Mucosa of rectum (tissue), 2 donors: ENCODE measurements at regions not wholly inside any gene's neighbourhood (a gene's known extent, or its start where the extent isn't known, plus 50 kb on each side); places are given as distances from the start of the nearest gene placed in this dataset.
"Not testable (repeated sequence)": the region's sequence is repeated elsewhere in the genome, so short reads cannot be mapped to it uniquely, and the experiment has no call there.

Experiments
- H3K27ac ChIP-seq, 2 donors: one replicate each; pipeline ENCODE4 v1.7.0; 2013; ENCODE audit warnings: inconsistent platforms in 2 of 2, low read depth in 2 of 2, low read length in 2 of 2
- H3K27me3 ChIP-seq, 2 donors: one replicate each; pipeline ENCODE4 v1.7.0; 2013; ENCODE audit warnings: low read length in 2 of 2; ENCODE audit not compliant: control insufficient read depth in 2 of 2, insufficient read depth in 2 of 2
- H3K36me3 ChIP-seq, 2 donors: one replicate each; pipeline ENCODE4 v1.7.0; 2013; ENCODE audit warnings: low read length in 2 of 2; ENCODE audit not compliant: control insufficient read depth in 2 of 2, insufficient read depth in 2 of 2
- H3K4me1 ChIP-seq, 2 donors: one replicate each; pipeline ENCODE4 v1.7.0; 2013; ENCODE audit warnings: low read length in 2 of 2, mild to moderate bottlenecking in 1 of 2; ENCODE audit not compliant: control insufficient read depth in 2 of 2, insufficient read depth in 2 of 2
- H3K4me3 ChIP-seq, 2 donors: one replicate each; pipeline ENCODE4 v1.7.0; 2013; ENCODE audit warnings: low read length in 2 of 2
- H3K9ac ChIP-seq, 2 donors: one replicate each; pipeline ENCODE4 v1.7.0; 2013; ENCODE audit warnings: low read length in 2 of 2, low read depth in 1 of 2, mild to moderate bottlenecking in 1 of 2
- H3K9me3 ChIP-seq, 2 donors: one replicate each; pipeline ENCODE4 v1.7.0; 2013; ENCODE audit warnings: low read length in 2 of 2; ENCODE audit not compliant: control insufficient read depth in 2 of 2
- donor health status: healthy.
- donor health status: Normal muscosa, but diverticular disease.

- H3K9ac ChIP-seq: no peak overlapping the region
- no peak overlapping the region for H3K27ac ChIP-seq
- no peaks in the 10 kb centered on the region for H3K9me3 ChIP-seq
- H3K36me3 ChIP-seq: no peaks in the 10 kb centered on the region
- H3K27me3 ChIP-seq: no peaks in the 10 kb centered on the region
- H3K4me3 ChIP-seq: no peak overlapping the region
- no peaks in the 10 kb centered on the region for H3K4me1 ChIP-seq
Measured at GRCh38 chr9:6106711-6107339, 91.4 kb upstream of the RANBP6 start.

GRCh38 chr9:6105738-6106137, 90.3 kb upstream of the RANBP6 start:
- Histone ChIP-seq H3K4me1 (no peaks in the 10 kb centered on the region), H3K36me3 (no peaks in the 10 kb centered on the region), H3K27ac (no peak overlapping the region), H3K4me3 (no peak overlapping the region), H3K9ac (no peak overlapping the region), H3K9me3 (no peaks in the 10 kb centered on the region), H3K27me3 (no peaks in the 10 kb centered on the region)

- not testable (repeated sequence) for H3K27me3 ChIP-seq, H3K4me1 ChIP-seq, H3K9ac ChIP-seq, H3K36me3 ChIP-seq, H3K27ac ChIP-seq, H3K4me3 ChIP-seq, H3K9me3 ChIP-seq
Measured at GRCh38 chr9:6104406-6104805, 89.0 kb upstream of the RANBP6 start.

GRCh38 chr9:6103911-6104310, 88.5 kb upstream of the RANBP6 start:
- H3K9me3 ChIP-seq, H3K9ac ChIP-seq: not testable (repeated sequence)

GRCh38 chr9:6102336-6102987, 87.0 kb upstream of the RANBP6 start:
- not testable (repeated sequence) for H3K9ac ChIP-seq, H3K4me3 ChIP-seq, H3K4me1 ChIP-seq, H3K9me3 ChIP-seq, H3K36me3 ChIP-seq, H3K27ac ChIP-seq, H3K27me3 ChIP-seq

More at GRCh38 chr9:6103911-6104310, 88.5 kb upstream of the RANBP6 start:
- H3K27ac ChIP-seq, H3K27me3 ChIP-seq, H3K4me3 ChIP-seq, H3K4me1 ChIP-seq, H3K36me3 ChIP-seq: not testable (repeated sequence)

- not testable (repeated sequence) for H3K9me3 ChIP-seq
Measured at GRCh38 chr9:6101725-6102124, 86.3 kb upstream of the RANBP6 start.

GRCh38 chr9:6099346-6099745, 83.9 kb upstream of the RANBP6 start:
- not testable (repeated sequence) for H3K36me3 ChIP-seq, H3K27me3 ChIP-seq, H3K9ac ChIP-seq, H3K4me1 ChIP-seq, H3K27ac ChIP-seq, H3K9me3 ChIP-seq, H3K4me3 ChIP-seq

More at GRCh38 chr9:6101725-6102124, 86.3 kb upstream of the RANBP6 start:
- not testable (repeated sequence) for H3K4me3 ChIP-seq, H3K9ac ChIP-seq, H3K27ac ChIP-seq, H3K36me3 ChIP-seq, H3K4me1 ChIP-seq, H3K27me3 ChIP-seq

- no peaks in the 10 kb centered on the region for H3K36me3 ChIP-seq
Measured at GRCh38 chr9:6098431-6098830, 83.0 kb upstream of the RANBP6 start.

GRCh38 chr9:6096821-6097220, 81.4 kb upstream of the RANBP6 start:
- Histone ChIP-seq H3K4me3 (no peak overlapping the region), H3K36me3 (no peaks in the 10 kb centered on the region), H3K27me3 (no peaks in the 10 kb centered on the region)

More at GRCh38 chr9:6098431-6098830, 83.0 kb upstream of the RANBP6 start:
- no peaks in the 10 kb centered on the region for H3K27me3 ChIP-seq
- no peaks in the 10 kb centered on the region for H3K9me3 ChIP-seq
- H3K4me1 ChIP-seq: no peaks in the 10 kb centered on the region
- H3K4me3 ChIP-seq: no peak overlapping the region
- H3K27ac ChIP-seq: no peak overlapping the region
- H3K9ac ChIP-seq: no peak overlapping the region

GRCh38 chr9:6090277-6091210, 75.1 kb upstream of the RANBP6 start:
- Histone ChIP-seq H3K27me3 (no peaks in the 10 kb centered on the region), H3K9ac (no peak overlapping the region), H3K4me3 (no peak overlapping the region), H3K9me3 (no peaks in the 10 kb centered on the region), H3K27ac (no peak overlapping the region), H3K36me3 (no peaks in the 10 kb centered on the region), H3K4me1 (no peaks in the 10 kb centered on the region)

More at GRCh38 chr9:6096821-6097220, 81.4 kb upstream of the RANBP6 start:
- Histone ChIP-seq H3K9ac (no peak overlapping the region), H3K27ac (no peak overlapping the region), H3K9me3 (no peaks in the 10 kb centered on the region), H3K4me1 (no peaks in the 10 kb centered on the region)
